ENCODE measurements at regions not wholly inside any gene's neighbourhood (a gene's known extent, or its start where the extent isn't known, plus 50 kb on each side); places are given as distances from the start of the nearest gene placed in this dataset.

DNA sequence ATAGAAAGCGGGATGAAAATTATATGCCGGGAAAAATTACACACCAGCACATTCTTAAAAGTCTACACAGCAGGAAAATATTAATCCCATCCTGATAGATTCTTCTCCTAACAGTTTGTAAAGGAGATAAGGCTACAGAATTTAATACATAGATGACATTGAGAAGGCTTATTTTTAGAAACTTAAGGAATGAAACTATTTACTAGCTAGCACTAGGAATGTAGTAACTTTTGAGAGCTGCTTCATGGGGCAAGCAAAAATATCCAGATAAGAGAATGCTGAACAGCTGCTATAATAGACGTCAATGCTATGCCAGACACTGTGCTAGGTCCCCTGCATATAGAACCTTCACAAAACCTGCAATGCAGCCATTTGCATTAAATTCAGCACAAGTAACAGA, 912.7 kb upstream of the NR2F2 start:
- no peak overlapping the region for H2AFZ ChIP-seq (ENCODE audit: low read depth, low read length)
- H4K20me1 ChIP-seq (ENCODE audit: insufficient read depth, low read length): no peaks in the 10 kb centered on the region
- H3K36me3 ChIP-seq (ENCODE audit: insufficient read depth, low read length): no peaks in the 10 kb centered on the region
- H3K79me2 ChIP-seq (ENCODE audit: insufficient read depth, low read length): no peaks in the 10 kb centered on the region
- no peak overlapping the region for H3K27ac ChIP-seq (ENCODE audit: low read length)
- ATAC-seq (ENCODE audit: insufficient read depth, low read depth) (no peak), DNase-seq (no peak)
- H3K4me1 ChIP-seq (ENCODE audit: insufficient read depth, low read length): no peaks in the 10 kb centered on the region
- no peak overlapping the region for H3K4me2 ChIP-seq (ENCODE audit: insufficient read depth, low read length)
- no peak overlapping the region for H3K4me3 ChIP-seq (ENCODE audit: low read depth in 1 of 2, low read length in 2 of 2)
- H3K9me3 ChIP-seq (ENCODE audit: insufficient read depth, low read length, severe bottlenecking): no peaks in the 10 kb centered on the region
- H3K27me3 ChIP-seq (ENCODE audit: insufficient read depth, low read length, poor library complexity): no peaks in the 10 kb centered on the region
- H3K9ac ChIP-seq (ENCODE audit: low read depth, low read length): no peak overlapping the region
- TF ChIP-seq EZH2 (IDR thresholded peaks at IDR 0.05; ENCODE audit: borderline replicate concordance, low read depth, low read length, severe bottlenecking): no peak
- TF ChIP-seq, protein P1, sequence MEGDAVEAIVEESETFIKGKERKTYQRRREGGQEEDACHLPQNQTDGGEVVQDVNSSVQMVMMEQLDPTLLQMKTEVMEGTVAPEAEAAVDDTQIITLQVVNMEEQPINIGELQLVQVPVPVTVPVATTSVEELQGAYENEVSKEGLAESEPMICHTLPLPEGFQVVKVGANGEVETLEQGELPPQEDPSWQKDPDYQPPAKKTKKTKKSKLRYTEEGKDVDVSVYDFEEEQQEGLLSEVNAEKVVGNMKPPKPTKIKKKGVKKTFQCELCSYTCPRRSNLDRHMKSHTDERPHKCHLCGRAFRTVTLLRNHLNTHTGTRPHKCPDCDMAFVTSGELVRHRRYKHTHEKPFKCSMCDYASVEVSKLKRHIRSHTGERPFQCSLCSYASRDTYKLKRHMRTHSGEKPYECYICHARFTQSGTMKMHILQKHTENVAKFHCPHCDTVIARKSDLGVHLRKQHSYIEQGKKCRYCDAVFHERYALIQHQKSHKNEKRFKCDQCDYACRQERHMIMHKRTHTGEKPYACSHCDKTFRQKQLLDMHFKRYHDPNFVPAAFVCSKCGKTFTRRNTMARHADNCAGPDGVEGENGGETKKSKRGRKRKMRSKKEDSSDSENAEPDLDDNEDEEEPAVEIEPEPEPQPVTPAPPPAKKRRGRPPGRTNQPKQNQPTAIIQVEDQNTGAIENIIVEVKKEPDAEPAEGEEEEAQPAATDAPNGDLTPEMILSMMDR (IDR thresholded peaks at IDR 0.05; ENCODE audit: borderline replicate concordance, extremely low read depth, low read length, poor library complexity, severe bottlenecking): no peak

DNA sequence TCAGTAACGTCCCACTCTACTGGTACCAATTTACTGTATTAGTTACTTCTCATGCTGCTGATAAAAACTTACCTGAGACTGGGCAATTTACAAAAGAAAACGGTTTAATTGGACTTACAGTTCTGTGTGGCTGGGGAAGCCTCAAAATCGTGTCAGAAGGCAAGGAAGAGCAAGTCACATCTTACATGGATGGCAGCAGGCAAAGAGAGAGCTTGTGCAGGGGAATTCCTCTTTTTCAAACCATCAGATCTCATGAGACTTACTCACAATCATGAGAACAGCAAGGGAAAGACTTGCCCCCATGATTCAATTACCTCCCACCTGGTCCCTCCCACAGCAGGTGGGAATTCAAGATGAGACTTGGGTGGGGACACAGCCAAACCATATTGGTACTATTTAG, 908.2 kb upstream of the NR2F2 start:
- no peak overlapping the region for H3K4me2 ChIP-seq (ENCODE audit: insufficient read depth, low read length)
- H3K9ac ChIP-seq (ENCODE audit: low read depth, low read length): no peak overlapping the region
- no peaks in the 10 kb centered on the region for H3K4me1 ChIP-seq (ENCODE audit: insufficient read depth, low read length)
- DNase-seq: no peak
- no peaks in the 10 kb centered on the region for H3K9me3 ChIP-seq (ENCODE audit: insufficient read depth, low read length, severe bottlenecking)
- H3K79me2 ChIP-seq (ENCODE audit: insufficient read depth, low read length): no peaks in the 10 kb centered on the region
- H2AFZ ChIP-seq (ENCODE audit: low read depth, low read length): no peak overlapping the region
- TF ChIP-seq, protein P1 (IDR thresholded peaks at IDR 0.05; ENCODE audit: borderline replicate concordance, extremely low read depth, low read length, poor library complexity, severe bottlenecking): no peak
- TF ChIP-seq EZH2 (IDR thresholded peaks at IDR 0.05; ENCODE audit: borderline replicate concordance, low read depth, low read length, severe bottlenecking): no peak
- no peak for ATAC-seq (ENCODE audit: insufficient read depth, low read depth)
- no peaks in the 10 kb centered on the region for H3K27me3 ChIP-seq (ENCODE audit: insufficient read depth, low read length, poor library complexity)
- H3K27ac ChIP-seq (ENCODE audit: low read length): no peak overlapping the region
- H3K36me3 ChIP-seq (ENCODE audit: insufficient read depth, low read length): no peaks in the 10 kb centered on the region
- H4K20me1 ChIP-seq (ENCODE audit: insufficient read depth, low read length): no peaks in the 10 kb centered on the region
- H3K4me3 ChIP-seq (ENCODE audit: low read depth in 1 of 2, low read length in 2 of 2): no peak overlapping the region

DNA sequence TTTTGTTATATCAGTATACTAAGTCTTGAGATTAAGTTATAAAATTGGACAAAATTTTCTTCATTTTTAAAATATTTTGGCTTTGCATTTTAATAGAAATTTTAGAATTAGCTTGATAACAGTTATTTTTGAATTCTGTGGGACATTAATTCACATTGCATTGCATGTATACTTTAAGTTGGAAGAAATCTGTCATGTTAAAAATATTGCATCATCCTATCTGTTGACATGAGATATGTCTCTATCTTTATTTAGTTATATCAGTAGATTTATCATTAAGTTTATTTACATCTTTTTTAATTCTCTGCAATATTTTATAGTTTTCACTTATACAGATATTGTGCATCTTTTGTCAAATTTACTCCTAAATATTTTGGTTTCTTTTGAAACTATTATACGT, 904.6 kb upstream of the NR2F2 start:
- H3K9me3 ChIP-seq (ENCODE audit: insufficient read depth, low read length, severe bottlenecking): no peaks in the 10 kb centered on the region
- TF ChIP-seq, protein P1 (IDR thresholded peaks at IDR 0.05; ENCODE audit: borderline replicate concordance, extremely low read depth, low read length, poor library complexity, severe bottlenecking): no peak
- no peak for TF ChIP-seq EZH2 (IDR thresholded peaks at IDR 0.05; ENCODE audit: borderline replicate concordance, low read depth, low read length, severe bottlenecking)
- H3K79me2 ChIP-seq (ENCODE audit: insufficient read depth, low read length): no peaks in the 10 kb centered on the region
- no peaks in the 10 kb centered on the region for H3K4me1 ChIP-seq (ENCODE audit: insufficient read depth, low read length)
- no peaks in the 10 kb centered on the region for H3K36me3 ChIP-seq (ENCODE audit: insufficient read depth, low read length)
- DNase-seq (no peak), ATAC-seq (ENCODE audit: insufficient read depth, low read depth) (no peak)
- no peak overlapping the region for H3K27ac ChIP-seq (ENCODE audit: low read length)
- H2AFZ ChIP-seq (ENCODE audit: low read depth, low read length): no peak overlapping the region
- no peak overlapping the region for H3K4me3 ChIP-seq (ENCODE audit: low read depth in 1 of 2, low read length in 2 of 2)
- no peaks in the 10 kb centered on the region for H3K27me3 ChIP-seq (ENCODE audit: insufficient read depth, low read length, poor library complexity)
- no peak overlapping the region for H3K9ac ChIP-seq (ENCODE audit: low read depth, low read length)
- H3K4me2 ChIP-seq (ENCODE audit: insufficient read depth, low read length): no peak overlapping the region
- H4K20me1 ChIP-seq (ENCODE audit: insufficient read depth, low read length): no peaks in the 10 kb centered on the region

DNA sequence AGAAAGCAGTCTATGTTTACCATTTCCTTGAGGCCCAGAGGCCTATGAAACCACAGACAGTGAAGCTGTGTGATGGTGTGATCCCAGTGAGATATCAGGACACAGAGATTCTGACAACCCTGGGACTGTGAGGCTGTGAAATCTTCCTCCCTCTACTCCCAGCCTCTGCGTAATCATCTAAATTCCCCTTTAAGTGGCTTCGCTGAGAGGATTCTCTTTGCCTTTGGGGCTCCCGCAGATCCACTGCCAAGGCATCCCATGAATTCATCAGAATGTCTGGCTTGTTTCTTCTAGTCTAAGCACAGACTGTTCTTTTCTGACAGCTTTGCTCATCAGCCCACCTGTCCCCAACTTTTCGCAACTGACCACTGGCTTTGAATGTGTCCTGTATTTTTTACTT, 901.2 kb upstream of the NR2F2 start:
- Histone ChIP-seq H2AFZ (ENCODE audit: low read depth, low read length) (no peak overlapping the region), H4K20me1 (ENCODE audit: insufficient read depth, low read length) (no peaks in the 10 kb centered on the region), H3K27me3 (ENCODE audit: insufficient read depth, low read length, poor library complexity) (no peaks in the 10 kb centered on the region), H3K27ac (ENCODE audit: low read length) (no peak overlapping the region), H3K4me1 (ENCODE audit: insufficient read depth, low read length) (no peaks in the 10 kb centered on the region), H3K9ac (ENCODE audit: low read depth, low read length) (no peak overlapping the region), H3K36me3 (ENCODE audit: insufficient read depth, low read length) (no peaks in the 10 kb centered on the region), H3K9me3 (ENCODE audit: insufficient read depth, low read length, severe bottlenecking) (no peaks in the 10 kb centered on the region), H3K4me3 (ENCODE audit: low read depth in 1 of 2, low read length in 2 of 2) (no peak overlapping the region), H3K4me2 (ENCODE audit: insufficient read depth, low read length) (no peak overlapping the region), H3K79me2 (ENCODE audit: insufficient read depth, low read length) (no peaks in the 10 kb centered on the region)
- TF ChIP-seq, protein P1 (IDR thresholded peaks at IDR 0.05; ENCODE audit: borderline replicate concordance, extremely low read depth, low read length, poor library complexity, severe bottlenecking): no peak
- no peak for TF ChIP-seq EZH2 (IDR thresholded peaks at IDR 0.05; ENCODE audit: borderline replicate concordance, low read depth, low read length, severe bottlenecking)
- no peak for ATAC-seq (ENCODE audit: insufficient read depth, low read depth)
- DNase-seq: no peak
